Neuron (in vitro differentiated cells): ENCODE measurements at regions not wholly inside any gene's neighbourhood (a gene's known extent, or its start where the extent isn't known, plus 50 kb on each side); places are given as distances from the start of the nearest gene placed in this dataset.
"Not testable (repeated sequence)": the region's sequence is repeated elsewhere in the genome, so short reads cannot be mapped to it uniquely, and the experiment has no call there.

Experiments used
- H2AFZ ChIP-seq: one replicate; pipeline ENCODE4 v1.6.1; 2013; ENCODE audit warnings: low read depth, mild to moderate bottlenecking, inconsistent platforms, low read length, moderate library complexity
- H3K27me3 ChIP-seq: one replicate; pipeline ENCODE4 v1.6.1; 2013; ENCODE audit warnings: low read length; ENCODE audit not compliant: insufficient read depth
- H3K36me3 ChIP-seq: one replicate; pipeline ENCODE4 v1.6.1; 2013; ENCODE audit warnings: low read length; ENCODE audit not compliant: insufficient read depth
- H3K4me1 ChIP-seq: one replicate; pipeline ENCODE4 v1.6.1; 2013; ENCODE audit warnings: low read length; ENCODE audit not compliant: insufficient read depth
- H3K4me3 ChIP-seq: 2 replicates; pipeline ENCODE4 v1.5.1; 2013; ENCODE audit warnings: mild to moderate bottlenecking, low read length, moderate library complexity
- H3K9me3 ChIP-seq: one replicate; pipeline ENCODE4 v1.6.1; 2013; ENCODE audit warnings: low read length

GRCh38 chr6:160863782-160864181 is 127.8 kb upstream of the MAP3K4 start:
- no peak overlapping the region for H2AFZ ChIP-seq
- no peaks in the 10 kb centered on the region for H3K9me3 ChIP-seq
- no peaks in the 10 kb centered on the region for H3K27me3 ChIP-seq
- H3K4me1 ChIP-seq, result no peaks in the 10 kb centered on the region
- H3K4me3 ChIP-seq, result no peak overlapping the region
- H3K36me3 ChIP-seq, result no peaks in the 10 kb centered on the region

- no peaks in the 10 kb centered on the region for H3K4me1 ChIP-seq
- H2AFZ ChIP-seq, result no peak overlapping the region
- H3K9me3 ChIP-seq, result no peaks in the 10 kb centered on the region
- H3K4me3 ChIP-seq, result no peak overlapping the region
- no peaks in the 10 kb centered on the region for H3K36me3 ChIP-seq
- no peaks in the 10 kb centered on the region for H3K27me3 ChIP-seq
Measured at GRCh38 chr6:160871320-160871719, 120.2 kb upstream of the MAP3K4 start.

- no peaks in the 10 kb centered on the region for H3K27me3 ChIP-seq
- peaks cover 15% of the 10 kb centered on the region for H3K4me1 ChIP-seq
- no peak overlapping the region for H3K4me3 ChIP-seq
- no peak overlapping the region for H2AFZ ChIP-seq
- H3K36me3 ChIP-seq, result no peaks in the 10 kb centered on the region
- no peaks in the 10 kb centered on the region for H3K9me3 ChIP-seq
Measured at GRCh38 chr6:160881148-160881808, 110.3 kb upstream of the MAP3K4 start.

GRCh38 chr6:160882006-160882405 is 109.6 kb upstream of the MAP3K4 start:
- peaks cover 15% of the 10 kb centered on the region for H3K4me1 ChIP-seq
- H2AFZ ChIP-seq, result no peak overlapping the region
- H3K27me3 ChIP-seq, result no peaks in the 10 kb centered on the region
- no peak overlapping the region for H3K4me3 ChIP-seq
- H3K36me3 ChIP-seq, result no peaks in the 10 kb centered on the region
- H3K9me3 ChIP-seq, result no peaks in the 10 kb centered on the region

- Histone ChIP-seq H3K27me3 (no peaks in the 10 kb centered on the region), H3K36me3 (no peaks in the 10 kb centered on the region), H3K9me3 (no peaks in the 10 kb centered on the region), H3K4me1 (peaks cover 15% of the 10 kb centered on the region), H3K4me3 (no peak overlapping the region), H2AFZ (no peak overlapping the region)
Measured at GRCh38 chr6:160882791-160883279, 108.7 kb upstream of the MAP3K4 start.

- no peaks in the 10 kb centered on the region for H3K27me3 ChIP-seq
- H3K9me3 ChIP-seq, result no peaks in the 10 kb centered on the region
- H3K4me1 ChIP-seq, result peaks cover 15% of the 10 kb centered on the region
- no peaks in the 10 kb centered on the region for H3K36me3 ChIP-seq
- no peak overlapping the region for H2AFZ ChIP-seq
- no peak overlapping the region for H3K4me3 ChIP-seq
Measured at GRCh38 chr6:160883560-160883959, 108.0 kb upstream of the MAP3K4 start.

GRCh38 chr6:160883999-160884398 is 107.6 kb upstream of the MAP3K4 start:
- Histone ChIP-seq H3K36me3 (no peaks in the 10 kb centered on the region), H3K9me3 (no peaks in the 10 kb centered on the region), H3K27me3 (no peaks in the 10 kb centered on the region), H3K4me1 (peaks cover 15% of the 10 kb centered on the region), H3K4me3 (no peak overlapping the region), H2AFZ (no peak overlapping the region)

GRCh38 chr6:160889148-160889547 is 102.4 kb upstream of the MAP3K4 start:
- H3K9me3 ChIP-seq, H3K4me1 ChIP-seq, H3K27me3 ChIP-seq, H3K36me3 ChIP-seq, H3K4me3 ChIP-seq, H2AFZ ChIP-seq: not testable (repeated sequence)

- Histone ChIP-seq H3K36me3 (no peaks in the 10 kb centered on the region), H3K4me1 (no peaks in the 10 kb centered on the region), H3K27me3 (peaks cover 3% of the 10 kb centered on the region), H2AFZ (no peak overlapping the region), H3K4me3 (no peak overlapping the region), H3K9me3 (no peaks in the 10 kb centered on the region)
Measured at GRCh38 chr6:160891690-160892089, 99.9 kb upstream of the MAP3K4 start.

GRCh38 chr6:160895562-160895961 is 96.0 kb upstream of the MAP3K4 start:
- H2AFZ ChIP-seq, result no peak overlapping the region
- H3K4me1 ChIP-seq, result no peaks in the 10 kb centered on the region
- H3K4me3 ChIP-seq, result no peak overlapping the region
- no peaks in the 10 kb centered on the region for H3K36me3 ChIP-seq
- H3K27me3 ChIP-seq, result peaks cover 3% of the 10 kb centered on the region
- no peaks in the 10 kb centered on the region for H3K9me3 ChIP-seq

- Histone ChIP-seq H3K4me1 (no peaks in the 10 kb centered on the region), H3K9me3 (no peaks in the 10 kb centered on the region)
Measured at GRCh38 chr6:160899671-160900430, 91.7 kb upstream of the MAP3K4 start.

GRCh38 chr6:160911949-160912348 is 79.6 kb upstream of the MAP3K4 start:
- Histone ChIP-seq H3K36me3 (no peaks in the 10 kb centered on the region), H3K4me3 (no peak overlapping the region), H3K27me3 (no peaks in the 10 kb centered on the region), H3K4me1 (no peaks in the 10 kb centered on the region), H2AFZ (no peak overlapping the region), H3K9me3 (peaks cover 2% of the 10 kb centered on the region)

More at GRCh38 chr6:160899671-160900430, 91.7 kb upstream of the MAP3K4 start:
- Histone ChIP-seq H3K27me3 (peaks cover 3% of the 10 kb centered on the region), H3K4me3 (no peak overlapping the region), H3K36me3 (no peaks in the 10 kb centered on the region), H2AFZ (no peak overlapping the region)

GRCh38 chr6:160912411-160912810 is 79.2 kb upstream of the MAP3K4 start:
- no peak overlapping the region for H3K4me3 ChIP-seq
- H3K4me1 ChIP-seq, result no peaks in the 10 kb centered on the region
- peaks cover 2% of the 10 kb centered on the region for H3K9me3 ChIP-seq
- H2AFZ ChIP-seq, result no peak overlapping the region
- no peaks in the 10 kb centered on the region for H3K27me3 ChIP-seq
- no peaks in the 10 kb centered on the region for H3K36me3 ChIP-seq
